Mucosa of rectum (tissue), 2 donors: ENCODE measurements at regions not wholly inside any gene's neighbourhood (a gene's known extent, or its start where the extent isn't known, plus 50 kb on each side); places are given as distances from the start of the nearest gene placed in this dataset.
A peak's percentile ranks its signal among the peaks of the same experiment; 100 is the strongest.
"Not testable (repeated sequence)": the region's sequence is repeated elsewhere in the genome, so short reads cannot be mapped to it uniquely, and the experiment has no call there.

Experiments used
- H3K27ac ChIP-seq, 2 donors: one replicate each; pipeline ENCODE4 v1.7.0; 2013; ENCODE audit warnings: inconsistent platforms in 2 of 2, low read depth in 2 of 2, low read length in 2 of 2
- H3K27me3 ChIP-seq, 2 donors: one replicate each; pipeline ENCODE4 v1.7.0; 2013; ENCODE audit warnings: low read length in 2 of 2; ENCODE audit not compliant: control insufficient read depth in 2 of 2, insufficient read depth in 2 of 2
- H3K36me3 ChIP-seq, 2 donors: one replicate each; pipeline ENCODE4 v1.7.0; 2013; ENCODE audit warnings: low read length in 2 of 2; ENCODE audit not compliant: control insufficient read depth in 2 of 2, insufficient read depth in 2 of 2
- H3K4me1 ChIP-seq, 2 donors: one replicate each; pipeline ENCODE4 v1.7.0; 2013; ENCODE audit warnings: low read length in 2 of 2, mild to moderate bottlenecking in 1 of 2; ENCODE audit not compliant: control insufficient read depth in 2 of 2, insufficient read depth in 2 of 2
- H3K4me3 ChIP-seq, 2 donors: one replicate each; pipeline ENCODE4 v1.7.0; 2013; ENCODE audit warnings: low read length in 2 of 2
- H3K9ac ChIP-seq, 2 donors: one replicate each; pipeline ENCODE4 v1.7.0; 2013; ENCODE audit warnings: low read length in 2 of 2, low read depth in 1 of 2, mild to moderate bottlenecking in 1 of 2
- H3K9me3 ChIP-seq, 2 donors: one replicate each; pipeline ENCODE4 v1.7.0; 2013; ENCODE audit warnings: low read length in 2 of 2; ENCODE audit not compliant: control insufficient read depth in 2 of 2
- donor health status: healthy.
- donor health status: Normal muscosa, but diverticular disease.

GRCh38 chr9:87016681-87017080 lies 69.4 kb upstream of the GAS1 start:
- Histone ChIP-seq H3K27me3 (no peaks in the 10 kb centered on the region), H3K9ac (no peak overlapping the region), H3K27ac (no peak overlapping the region), H3K36me3 (no peaks in the 10 kb centered on the region), H3K4me3 (no peak overlapping the region), H3K4me1 (no peaks in the 10 kb centered on the region), H3K9me3 (no peaks in the 10 kb centered on the region)

- H3K27me3 ChIP-seq, result no peaks in the 10 kb centered on the region
- H3K4me1 ChIP-seq, result no peaks in the 10 kb centered on the region
- no peak overlapping the region for H3K9ac ChIP-seq
- H3K36me3 ChIP-seq, result no peaks in the 10 kb centered on the region
- no peak overlapping the region for H3K4me3 ChIP-seq
- H3K9me3 ChIP-seq, result no peaks in the 10 kb centered on the region
- no peak overlapping the region for H3K27ac ChIP-seq
Measured at GRCh38 chr9:87020169-87020950, 73.1 kb upstream of the GAS1 start.

GRCh38 chr9:87022178-87022577 lies 74.9 kb upstream of the GAS1 start:
- Histone ChIP-seq H3K27me3 (no peaks in the 10 kb centered on the region), H3K4me3 (no peak overlapping the region), H3K9me3 (no peaks in the 10 kb centered on the region)

DNA sequence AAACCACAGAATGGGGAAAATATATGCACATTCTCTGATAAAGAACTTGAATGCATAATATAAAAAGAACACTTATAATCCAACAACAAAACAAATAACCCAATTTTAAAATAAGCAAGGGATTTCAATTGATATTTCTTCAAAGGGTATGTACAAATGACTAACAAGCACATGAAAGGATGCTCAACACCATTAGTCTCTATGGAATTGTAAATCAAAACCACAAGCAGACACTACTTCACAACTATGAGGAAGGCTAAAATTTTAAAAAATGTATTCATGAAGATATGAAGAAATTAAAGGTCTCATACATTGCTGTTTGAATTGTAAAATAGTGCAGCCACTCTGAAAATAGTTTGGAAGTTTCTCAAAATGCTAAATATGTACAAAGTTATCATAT lies 78.9 kb upstream of the GAS1 start:
- Histone ChIP-seq H3K9me3 (no peaks in the 10 kb centered on the region), H3K27me3 (no peaks in the 10 kb centered on the region), H3K36me3 (no peaks in the 10 kb centered on the region), H3K9ac (no peak overlapping the region), H3K27ac (no peak overlapping the region), H3K4me1 (no peaks in the 10 kb centered on the region), H3K4me3 (no peak overlapping the region)

More at GRCh38 chr9:87022178-87022577, 74.9 kb upstream of the GAS1 start:
- H3K4me1 ChIP-seq, result no peaks in the 10 kb centered on the region
- H3K36me3 ChIP-seq, result no peaks in the 10 kb centered on the region
- H3K27ac ChIP-seq, result no peak overlapping the region
- H3K9ac ChIP-seq, result no peak overlapping the region

- not testable (repeated sequence) for H3K27me3 ChIP-seq, H3K4me1 ChIP-seq, H3K9ac ChIP-seq, H3K9me3 ChIP-seq, H3K4me3 ChIP-seq, H3K36me3 ChIP-seq, H3K27ac ChIP-seq
Measured at GRCh38 chr9:87028836-87029235, 81.5 kb upstream of the GAS1 start.

GRCh38 chr9:87029905-87030304 lies 82.6 kb upstream of the GAS1 start:
- H3K36me3 ChIP-seq, result no peaks in the 10 kb centered on the region
- no peak overlapping the region for H3K27ac ChIP-seq
- no peaks in the 10 kb centered on the region for H3K9me3 ChIP-seq
- H3K9ac ChIP-seq, result no peak overlapping the region
- no peaks in the 10 kb centered on the region for H3K4me1 ChIP-seq
- H3K27me3 ChIP-seq, result no peaks in the 10 kb centered on the region
- no peak overlapping the region for H3K4me3 ChIP-seq

GRCh38 chr9:87034841-87035240 lies 87.5 kb upstream of the GAS1 start:
- peak overlapping the region in 1 of 2 donors; percentile 20 for H3K27ac ChIP-seq
- H3K4me3 ChIP-seq, result no peak overlapping the region
- H3K27me3 ChIP-seq, result no peaks in the 10 kb centered on the region
- no peaks in the 10 kb centered on the region for H3K36me3 ChIP-seq
- H3K9me3 ChIP-seq, result no peaks in the 10 kb centered on the region
- no peak overlapping the region for H3K9ac ChIP-seq
- H3K4me1 ChIP-seq, result no peaks in the 10 kb centered on the region

- Histone ChIP-seq H3K4me3 (no peak overlapping the region), H3K4me1 (no peaks in the 10 kb centered on the region), H3K36me3 (no peaks in the 10 kb centered on the region), H3K9ac (no peak overlapping the region), H3K27ac (no peak overlapping the region), H3K9me3 (no peaks in the 10 kb centered on the region), H3K27me3 (no peaks in the 10 kb centered on the region)
Measured at GRCh38 chr9:87035879-87036278, 88.6 kb upstream of the GAS1 start.

DNA sequence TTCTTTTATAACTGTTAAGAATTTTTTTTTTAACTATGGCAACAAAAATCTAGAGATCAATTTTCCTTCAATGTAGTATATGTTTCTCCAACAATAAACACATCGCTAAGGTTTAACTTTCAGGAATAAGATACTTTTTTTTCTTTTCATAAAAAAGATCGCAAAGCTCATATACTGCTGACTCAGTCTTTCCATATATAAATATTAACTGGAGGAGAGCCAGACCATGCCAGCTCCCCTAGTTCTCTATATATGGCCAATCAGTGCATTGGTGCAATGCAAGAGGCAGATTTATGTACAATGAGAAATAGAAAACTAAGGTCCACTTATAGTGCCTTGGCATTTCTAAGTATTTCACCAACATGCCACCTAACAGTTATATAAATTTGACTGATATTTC lies 89.2 kb upstream of the GAS1 start:
- Histone ChIP-seq H3K27me3 (no peaks in the 10 kb centered on the region), H3K4me1 (no peaks in the 10 kb centered on the region), H3K27ac (no peak overlapping the region), H3K4me3 (no peak overlapping the region), H3K9me3 (no peaks in the 10 kb centered on the region), H3K9ac (no peak overlapping the region), H3K36me3 (no peaks in the 10 kb centered on the region)

GRCh38 chr9:87039809-87040392 lies 92.6 kb upstream of the GAS1 start:
- no peak overlapping the region for H3K4me3 ChIP-seq
- no peaks in the 10 kb centered on the region for H3K9me3 ChIP-seq
- no peaks in the 10 kb centered on the region for H3K4me1 ChIP-seq
- no peaks in the 10 kb centered on the region for H3K27me3 ChIP-seq
- H3K27ac ChIP-seq, result no peak overlapping the region
- H3K36me3 ChIP-seq, result no peaks in the 10 kb centered on the region
- no peak overlapping the region for H3K9ac ChIP-seq
